ENCODE measurements at regions not wholly inside any gene's neighbourhood (a gene's known extent, or its start where the extent isn't known, plus 50 kb on each side); places are given as distances from the start of the nearest gene placed in this dataset.

DNA sequence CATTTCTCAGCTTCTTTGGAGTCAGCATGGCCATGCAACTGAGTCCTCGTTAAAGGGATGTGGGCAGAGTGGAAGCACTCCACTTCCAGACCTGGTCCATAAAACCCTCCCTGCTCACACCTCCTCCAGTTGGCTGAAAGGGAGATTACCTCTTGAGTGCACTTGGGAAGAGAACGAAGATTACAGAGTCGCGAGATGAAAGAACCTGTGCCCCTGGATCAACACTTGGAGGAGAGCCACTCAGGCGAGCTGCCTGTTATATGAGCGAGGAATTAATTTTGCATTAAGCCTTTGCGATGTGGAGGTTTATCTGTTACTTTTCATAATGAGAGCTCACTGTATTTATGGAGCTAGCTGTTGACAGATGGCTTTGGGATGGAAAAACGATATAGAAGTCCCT, 147.9 kb downstream of the MAF start:
- no peak for TF ChIP-seq EZH2 (IDR thresholded peaks at IDR 0.05; ENCODE audit: borderline replicate concordance, low read length)
- TF ChIP-seq, protein P1, sequence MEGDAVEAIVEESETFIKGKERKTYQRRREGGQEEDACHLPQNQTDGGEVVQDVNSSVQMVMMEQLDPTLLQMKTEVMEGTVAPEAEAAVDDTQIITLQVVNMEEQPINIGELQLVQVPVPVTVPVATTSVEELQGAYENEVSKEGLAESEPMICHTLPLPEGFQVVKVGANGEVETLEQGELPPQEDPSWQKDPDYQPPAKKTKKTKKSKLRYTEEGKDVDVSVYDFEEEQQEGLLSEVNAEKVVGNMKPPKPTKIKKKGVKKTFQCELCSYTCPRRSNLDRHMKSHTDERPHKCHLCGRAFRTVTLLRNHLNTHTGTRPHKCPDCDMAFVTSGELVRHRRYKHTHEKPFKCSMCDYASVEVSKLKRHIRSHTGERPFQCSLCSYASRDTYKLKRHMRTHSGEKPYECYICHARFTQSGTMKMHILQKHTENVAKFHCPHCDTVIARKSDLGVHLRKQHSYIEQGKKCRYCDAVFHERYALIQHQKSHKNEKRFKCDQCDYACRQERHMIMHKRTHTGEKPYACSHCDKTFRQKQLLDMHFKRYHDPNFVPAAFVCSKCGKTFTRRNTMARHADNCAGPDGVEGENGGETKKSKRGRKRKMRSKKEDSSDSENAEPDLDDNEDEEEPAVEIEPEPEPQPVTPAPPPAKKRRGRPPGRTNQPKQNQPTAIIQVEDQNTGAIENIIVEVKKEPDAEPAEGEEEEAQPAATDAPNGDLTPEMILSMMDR (IDR thresholded peaks at IDR 0.05; ENCODE audit: low read length): no peak
- no peaks in the 10 kb centered on the region for H3K27me3 ChIP-seq (ENCODE audit: insufficient read depth, low read length)
- H4K20me1 ChIP-seq (ENCODE audit: insufficient read depth, low read length): no peaks in the 10 kb centered on the region
- H3K27ac ChIP-seq (ENCODE audit: low read depth, low read length, poor library complexity, severe bottlenecking): no peak overlapping the region
- no peaks in the 10 kb centered on the region for H3F3A ChIP-seq (ENCODE audit: insufficient read depth, low read length)
- no peak overlapping the region for H3K9ac ChIP-seq (ENCODE audit: low read length)
- H3K79me2 ChIP-seq (ENCODE audit: insufficient read depth, low read length): no peaks in the 10 kb centered on the region
- no peaks in the 10 kb centered on the region for H3K9me3 ChIP-seq (ENCODE audit: low read length)
- no peak overlapping the region for H2AFZ ChIP-seq (ENCODE audit: low read length)
- H3K4me1 ChIP-seq (ENCODE audit: insufficient read depth, low read length, severe bottlenecking): no peaks in the 10 kb centered on the region
- H3K36me3 ChIP-seq (ENCODE audit: insufficient read depth, low read length): no peaks in the 10 kb centered on the region
- H3K4me2 ChIP-seq (ENCODE audit: low read length): no peak overlapping the region
- H3K4me3 ChIP-seq (ENCODE audit: low read depth, low read length, poor library complexity, severe bottlenecking): no peak overlapping the region
- H3K9me2 ChIP-seq (ENCODE audit: low read depth, low read length): no peaks in the 10 kb centered on the region

DNA sequence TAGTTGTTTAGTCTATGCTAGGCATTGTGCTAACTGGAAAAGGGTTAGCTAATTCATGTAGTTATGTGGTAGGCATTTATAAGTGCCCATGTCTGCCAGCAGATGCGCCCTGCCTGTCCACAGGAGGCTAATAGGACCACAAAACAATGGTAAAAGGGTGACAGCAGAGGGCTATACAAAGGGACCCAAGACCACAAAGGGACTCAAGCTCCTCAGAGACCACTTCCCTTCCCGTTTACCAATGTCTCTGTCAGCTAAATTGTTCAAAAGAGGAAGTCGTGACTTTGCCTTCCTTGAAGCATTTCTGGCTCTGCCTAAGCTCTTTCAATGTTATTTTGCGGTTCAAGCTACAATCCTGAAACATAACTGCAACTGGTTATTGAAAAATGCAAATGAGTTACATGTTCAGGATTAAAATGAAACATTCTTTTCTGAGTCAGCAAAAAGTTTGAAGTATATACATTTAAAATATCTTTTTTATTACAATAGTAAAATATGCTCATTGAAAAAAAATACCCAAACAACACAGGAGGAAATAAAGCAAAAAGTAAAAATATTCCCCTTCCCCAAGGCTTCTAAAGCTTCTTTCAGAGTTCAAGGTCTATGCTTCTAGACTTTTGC, 149.2 kb downstream of the MAF start:
- Histone ChIP-seq H3F3A (ENCODE audit: insufficient read depth, low read length) (no peaks in the 10 kb centered on the region), H2AFZ (ENCODE audit: low read length) (no peak overlapping the region), H4K20me1 (ENCODE audit: insufficient read depth, low read length) (no peaks in the 10 kb centered on the region), H3K9ac (ENCODE audit: low read length) (no peak overlapping the region), H3K4me1 (ENCODE audit: insufficient read depth, low read length, severe bottlenecking) (no peaks in the 10 kb centered on the region), H3K79me2 (ENCODE audit: insufficient read depth, low read length) (no peaks in the 10 kb centered on the region), H3K9me2 (ENCODE audit: low read depth, low read length) (no peaks in the 10 kb centered on the region), H3K36me3 (ENCODE audit: insufficient read depth, low read length) (no peaks in the 10 kb centered on the region), H3K4me3 (ENCODE audit: low read depth, low read length, poor library complexity, severe bottlenecking) (no peak overlapping the region), H3K27ac (ENCODE audit: low read depth, low read length, poor library complexity, severe bottlenecking) (no peak overlapping the region), H3K9me3 (ENCODE audit: low read length) (no peaks in the 10 kb centered on the region), H3K4me2 (ENCODE audit: low read length) (no peak overlapping the region), H3K27me3 (ENCODE audit: insufficient read depth, low read length) (no peaks in the 10 kb centered on the region)
- TF ChIP-seq EZH2 (IDR thresholded peaks at IDR 0.05; ENCODE audit: borderline replicate concordance, low read length): no peak
- TF ChIP-seq, protein P1 (IDR thresholded peaks at IDR 0.05; ENCODE audit: low read length): no peak

DNA sequence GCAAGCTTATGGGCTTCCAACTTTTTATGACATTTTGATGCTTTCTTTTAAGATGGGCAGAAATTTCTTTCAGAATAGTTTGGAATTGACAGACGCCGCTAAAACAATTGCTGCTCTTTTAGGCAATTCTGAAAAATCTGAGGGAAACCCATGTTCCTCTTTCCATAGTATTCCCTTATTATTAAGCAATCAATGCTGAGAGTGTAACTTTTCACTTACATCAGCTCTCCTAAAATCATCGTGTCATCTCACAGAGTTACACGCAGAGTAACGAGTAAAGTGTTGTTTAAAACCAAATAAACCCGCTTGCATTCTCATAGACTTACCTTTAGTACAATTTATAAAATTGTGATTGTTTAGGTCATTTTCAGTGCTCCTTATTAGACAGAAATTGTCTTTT, 150.6 kb downstream of the MAF start:
- no peaks in the 10 kb centered on the region for H4K20me1 ChIP-seq (ENCODE audit: insufficient read depth, low read length)
- no peak overlapping the region for H2AFZ ChIP-seq (ENCODE audit: low read length)
- H3K9ac ChIP-seq (ENCODE audit: low read length): no peak overlapping the region
- H3K9me3 ChIP-seq (ENCODE audit: low read length): no peaks in the 10 kb centered on the region
- no peak overlapping the region for H3K27ac ChIP-seq (ENCODE audit: low read depth, low read length, poor library complexity, severe bottlenecking)
- no peaks in the 10 kb centered on the region for H3K79me2 ChIP-seq (ENCODE audit: insufficient read depth, low read length)
- no peaks in the 10 kb centered on the region for H3K9me2 ChIP-seq (ENCODE audit: low read depth, low read length)
- H3K4me2 ChIP-seq (ENCODE audit: low read length): no peak overlapping the region
- no peaks in the 10 kb centered on the region for H3K4me1 ChIP-seq (ENCODE audit: insufficient read depth, low read length, severe bottlenecking)
- TF ChIP-seq, protein P1 (IDR thresholded peaks at IDR 0.05; ENCODE audit: low read length): no peak
- TF ChIP-seq EZH2 (IDR thresholded peaks at IDR 0.05; ENCODE audit: borderline replicate concordance, low read length): no peak
- H3K36me3 ChIP-seq (ENCODE audit: insufficient read depth, low read length): no peaks in the 10 kb centered on the region
- no peak overlapping the region for H3K4me3 ChIP-seq (ENCODE audit: low read depth, low read length, poor library complexity, severe bottlenecking)
- H3F3A ChIP-seq (ENCODE audit: insufficient read depth, low read length): no peaks in the 10 kb centered on the region
- H3K27me3 ChIP-seq (ENCODE audit: insufficient read depth, low read length): no peaks in the 10 kb centered on the region
